GM21619 (cell line): ENCODE measurements at regions not wholly inside any gene's neighbourhood (a gene's known extent, or its start where the extent isn't known, plus 50 kb on each side); places are given as distances from the start of the nearest gene placed in this dataset.
A peak's percentile ranks its signal among the peaks of the same experiment; 100 is the strongest.

Experiments used
- ATAC-seq: cut with Tn5 transposase; IDR thresholded peaks from one replicate; pipeline ENCODE4 v1.9.1; 2021; ENCODE audit not compliant: unreplicated experiment

- no peak for ATAC-seq
Measured at GRCh38 chr11:116537709-116538108, 235.1 kb downstream of the BUD13 start.

GRCh38 chr11:116537121-116537520, 235.7 kb downstream of the BUD13 start:
- no peak for ATAC-seq

GRCh38 chr11:116536416-116536815, 236.4 kb downstream of the BUD13 start:
- no peak for ATAC-seq

GRCh38 chr11:116535994-116536393, 236.8 kb downstream of the BUD13 start:
- no peak for ATAC-seq

- ATAC-seq, result no peak
Measured at GRCh38 chr11:116535120-116535519, 237.7 kb downstream of the BUD13 start.

- ATAC-seq, result no peak
Measured at GRCh38 chr11:116534270-116534975, 238.4 kb downstream of the BUD13 start.

- ATAC-seq, result no peak
Measured at GRCh38 chr11:116533186-116533825, 239.5 kb downstream of the BUD13 start.

- ATAC-seq, result no peak
Measured at GRCh38 chr11:116532066-116532465, 240.7 kb downstream of the BUD13 start.

GRCh38 chr11:116530705-116531104, 242.1 kb downstream of the BUD13 start:
- ATAC-seq, result no peak

- ATAC-seq, result no peak
Measured at GRCh38 chr11:116529271-116529670, 243.5 kb downstream of the BUD13 start.

GRCh38 chr11:116527180-116527991, 245.4 kb downstream of the BUD13 start:
- no peak for ATAC-seq

- ATAC-seq, result no peak
Measured at GRCh38 chr11:116525961-116526495, 246.8 kb downstream of the BUD13 start.

- ATAC-seq, result peak; percentile 67
Measured at GRCh38 chr11:116519499-116519898, 253.3 kb downstream of the BUD13 start.

- no peak for ATAC-seq
Measured at GRCh38 chr11:116518141-116518540, 254.6 kb downstream of the BUD13 start.

- ATAC-seq, result no peak
Measured at GRCh38 chr11:116517584-116517983, 255.2 kb downstream of the BUD13 start.

- no peak for ATAC-seq
Measured at GRCh38 chr11:116517077-116517476, 255.7 kb downstream of the BUD13 start.

GRCh38 chr11:116515664-116516184, 257.1 kb downstream of the BUD13 start:
- ATAC-seq, result no peak

- ATAC-seq, result no peak
Measured at GRCh38 chr11:116513894-116514293, 258.9 kb downstream of the BUD13 start.

- no peak for ATAC-seq
Measured at GRCh38 chr11:116513278-116513823, 259.4 kb downstream of the BUD13 start.

- no peak for ATAC-seq
Measured at GRCh38 chr11:116512841-116513240, 259.9 kb downstream of the BUD13 start.

- no peak for ATAC-seq
Measured at GRCh38 chr11:116511684-116512083, 261.1 kb downstream of the BUD13 start.
